ENCODE measurements at regions not wholly inside any gene's neighbourhood (a gene's known extent, or its start where the extent isn't known, plus 50 kb on each side); places are given as distances from the start of the nearest gene placed in this dataset.

- DNase-seq (ENCODE audit: low read depth in 2 of 2) = no peak
Measured at GRCh38 chr12:107624493-107624892, 61.1 kb upstream of the PWP1 start.

DNA sequence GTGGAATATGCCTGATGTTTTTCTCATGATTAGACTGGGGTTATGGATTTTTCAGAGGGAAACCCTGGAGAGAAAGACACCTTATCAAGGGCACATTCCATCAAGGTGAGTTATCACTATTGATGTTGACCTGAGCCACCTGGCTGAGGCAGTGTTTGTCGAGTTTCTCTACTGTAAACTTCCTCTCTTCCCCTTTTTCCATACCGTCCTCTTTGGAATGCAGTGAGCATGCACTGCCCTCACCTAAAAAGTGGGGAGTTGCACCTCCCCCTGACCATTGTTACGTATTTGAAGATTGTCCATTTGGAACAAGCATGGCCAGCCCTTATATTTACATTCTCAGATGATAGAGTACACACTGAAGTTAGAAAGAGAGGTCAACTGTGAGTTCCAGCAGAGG, 53.9 kb upstream of the PWP1 start:
- DNase-seq (ENCODE audit: low read depth in 2 of 2) = no peak

DNA sequence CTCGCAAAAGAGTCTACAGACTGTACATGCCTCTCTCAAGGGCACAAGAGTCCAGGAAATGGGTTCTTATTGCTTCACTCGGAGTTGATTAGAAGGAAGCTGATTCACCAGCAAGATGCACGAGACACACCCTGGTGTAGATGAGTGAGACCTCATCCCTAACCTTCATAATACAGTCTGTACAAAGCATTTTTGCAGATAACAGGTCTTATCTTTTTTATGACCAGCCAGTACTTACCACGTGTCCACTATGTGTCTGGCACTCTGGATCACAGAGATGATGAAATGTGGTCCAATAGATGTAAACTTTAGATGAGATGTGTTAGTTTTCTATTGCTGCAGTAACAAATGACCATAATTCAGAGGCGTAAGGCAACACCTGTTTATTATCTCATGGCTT, 53.4 kb upstream of the PWP1 start:
- no peak for DNase-seq (ENCODE audit: low read depth in 2 of 2)

DNA sequence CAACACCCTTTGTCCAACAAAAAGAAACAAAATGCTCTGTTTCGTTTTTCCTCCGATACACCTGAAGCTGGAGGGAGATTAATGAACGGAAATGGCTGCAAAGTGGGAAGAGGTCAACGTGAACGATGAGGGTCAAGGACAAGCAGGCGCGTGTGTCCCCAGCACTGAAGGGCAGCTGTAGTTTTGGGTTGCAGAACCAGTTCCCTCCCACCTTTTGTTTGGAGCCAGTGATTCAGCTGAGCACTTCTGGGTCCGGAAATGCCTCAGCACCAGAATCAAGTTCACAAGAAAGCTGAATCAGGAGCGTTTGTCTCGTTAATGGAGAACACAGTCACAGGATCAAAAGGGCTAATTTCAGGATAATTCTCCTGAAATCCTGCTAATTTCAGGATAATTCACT, 51.1 kb upstream of the PWP1 start:
- DNase-seq (ENCODE audit: low read depth in 2 of 2) = no peak

GRCh38 chr12:107635139-107635538, 50.5 kb upstream of the PWP1 start:
- DNase-seq (ENCODE audit: low read depth in 2 of 2) = peak in 1 of 2 experiments; percentile 5

All from fibroblast of skin of left biceps (primary cell).